Muscle layer of colon (tissue), 2 donors: ENCODE measurements at regions not wholly inside any gene's neighbourhood (a gene's known extent, or its start where the extent isn't known, plus 50 kb on each side); places are given as distances from the start of the nearest gene placed in this dataset.
"Not testable (repeated sequence)": the region's sequence is repeated elsewhere in the genome, so short reads cannot be mapped to it uniquely, and the experiment has no call there.

ENCODE experiments used
- H3K27ac ChIP-seq: one replicate; pipeline ENCODE4 v1.7.0; 2013; ENCODE audit warnings: low read depth, mild to moderate bottlenecking, low read length, moderate library complexity
- H3K27me3 ChIP-seq, 2 donors: one replicate each; pipeline ENCODE4 v1.7.0; 2013; ENCODE audit warnings: low read length in 2 of 2, mild to moderate bottlenecking in 2 of 2; ENCODE audit not compliant: insufficient read depth in 2 of 2, control insufficient read depth in 1 of 2
- H3K36me3 ChIP-seq: one replicate; pipeline ENCODE4 v1.7.0; 2013; ENCODE audit warnings: mild to moderate bottlenecking, low read length; ENCODE audit not compliant: insufficient read depth
- H3K4me1 ChIP-seq: one replicate; pipeline ENCODE4 v1.7.0; 2013; ENCODE audit warnings: mild to moderate bottlenecking, low read length; ENCODE audit not compliant: insufficient read depth
- H3K4me3 ChIP-seq, 2 donors: one replicate each; pipeline ENCODE4 v1.7.0; 2013; ENCODE audit warnings: low read length in 2 of 2, low read depth in 1 of 2, mild to moderate bottlenecking in 1 of 2, moderate library complexity in 1 of 2
- H3K9ac ChIP-seq: one replicate; pipeline ENCODE4 v1.7.0; 2013; ENCODE audit warnings: low read length
- H3K9me3 ChIP-seq: one replicate; pipeline ENCODE4 v1.7.0; 2013; ENCODE audit warnings: mild to moderate bottlenecking, low read length
- donor health status: abdominal sarcoma.
- donor health status: Adenocarcinoma of cecum.

- no peak overlapping the region for H3K27ac ChIP-seq
These were observed 210.7 kb downstream of the RASSF9 start for GRCh38 chr12:85625467-85625866.

DNA sequence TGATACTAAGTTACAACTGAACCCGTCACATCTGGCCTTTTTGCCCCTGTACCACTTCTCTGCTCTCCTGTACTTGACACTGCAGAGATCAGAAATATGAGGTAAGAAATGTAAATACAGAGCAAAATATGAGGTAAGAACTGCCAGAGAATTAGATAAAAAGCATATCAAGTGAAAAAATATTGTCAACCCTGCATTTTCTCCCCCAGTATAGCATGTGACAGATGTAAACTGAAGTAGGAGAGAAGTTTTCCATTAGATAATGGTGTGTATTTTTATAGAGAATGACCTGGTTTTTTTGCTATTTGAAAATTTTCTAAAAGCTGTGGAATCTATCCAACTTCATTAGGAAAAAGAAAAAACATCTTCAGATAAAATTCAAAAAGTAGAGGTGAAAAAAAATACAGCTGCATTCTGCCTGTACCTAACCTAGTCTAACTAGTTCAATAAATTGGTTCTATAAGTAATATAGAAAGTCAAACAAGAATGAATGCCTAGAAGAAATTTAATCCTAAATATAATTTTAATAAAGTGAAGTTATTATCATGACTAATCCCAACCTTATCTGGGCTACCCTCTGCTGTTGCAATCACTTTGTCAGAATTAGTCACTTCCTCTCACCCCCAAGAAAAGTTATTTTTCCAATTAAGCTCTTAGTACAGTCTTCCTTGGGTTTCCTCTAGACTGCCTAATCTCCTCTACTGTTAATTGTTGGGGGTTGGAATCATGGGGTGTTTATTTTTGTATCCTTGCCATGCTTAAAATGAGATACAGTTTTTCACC lies 210.0 kb downstream of the RASSF9 start:
- H3K9ac ChIP-seq, result no peak overlapping the region
- H3K36me3 ChIP-seq, result no peaks in the 10 kb centered on the region
- H3K9me3 ChIP-seq, result no peaks in the 10 kb centered on the region
- H3K27ac ChIP-seq, result no peak overlapping the region
- H3K27me3 ChIP-seq, result no peaks in the 10 kb centered on the region
- no peak overlapping the region for H3K4me3 ChIP-seq
- H3K4me1 ChIP-seq, result no peaks in the 10 kb centered on the region

More at GRCh38 chr12:85625467-85625866, 210.7 kb downstream of the RASSF9 start:
- no peaks in the 10 kb centered on the region for H3K9me3 ChIP-seq
- no peak overlapping the region for H3K4me3 ChIP-seq
- no peaks in the 10 kb centered on the region for H3K36me3 ChIP-seq
- H3K9ac ChIP-seq, result no peak overlapping the region
- H3K27me3 ChIP-seq, result no peaks in the 10 kb centered on the region
- H3K4me1 ChIP-seq, result no peaks in the 10 kb centered on the region

DNA sequence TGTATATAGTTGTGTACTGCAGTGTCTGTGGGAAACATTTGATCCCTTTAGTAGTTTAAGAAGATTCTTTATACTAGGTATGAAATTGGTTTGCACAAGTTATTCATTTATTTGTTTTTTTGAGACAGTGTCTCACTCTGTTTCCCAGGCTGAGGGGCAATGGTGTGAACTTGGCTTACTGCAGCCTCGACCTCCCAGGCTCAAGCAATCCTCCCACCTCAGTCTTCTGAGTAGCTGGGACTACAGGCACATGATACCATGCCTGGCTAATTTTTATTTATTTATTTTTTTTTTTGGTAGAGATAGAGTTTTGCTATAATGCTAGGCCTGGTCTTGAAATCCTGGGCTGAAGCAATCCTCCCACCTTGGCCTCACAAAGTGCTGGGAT lies 209.4 kb downstream of the RASSF9 start:
- Histone ChIP-seq H3K4me3 (no peak overlapping the region), H3K36me3 (no peaks in the 10 kb centered on the region), H3K27ac (no peak overlapping the region), H3K9ac (no peak overlapping the region), H3K27me3 (no peaks in the 10 kb centered on the region), H3K4me1 (no peaks in the 10 kb centered on the region), H3K9me3 (no peaks in the 10 kb centered on the region)

- Histone ChIP-seq H3K9ac (no peak overlapping the region), H3K9me3 (no peaks in the 10 kb centered on the region), H3K27me3 (no peaks in the 10 kb centered on the region), H3K36me3 (no peaks in the 10 kb centered on the region), H3K4me3 (no peak overlapping the region), H3K4me1 (no peaks in the 10 kb centered on the region), H3K27ac (no peak overlapping the region)
These were observed 208.6 kb downstream of the RASSF9 start for GRCh38 chr12:85627584-85627983.

DNA sequence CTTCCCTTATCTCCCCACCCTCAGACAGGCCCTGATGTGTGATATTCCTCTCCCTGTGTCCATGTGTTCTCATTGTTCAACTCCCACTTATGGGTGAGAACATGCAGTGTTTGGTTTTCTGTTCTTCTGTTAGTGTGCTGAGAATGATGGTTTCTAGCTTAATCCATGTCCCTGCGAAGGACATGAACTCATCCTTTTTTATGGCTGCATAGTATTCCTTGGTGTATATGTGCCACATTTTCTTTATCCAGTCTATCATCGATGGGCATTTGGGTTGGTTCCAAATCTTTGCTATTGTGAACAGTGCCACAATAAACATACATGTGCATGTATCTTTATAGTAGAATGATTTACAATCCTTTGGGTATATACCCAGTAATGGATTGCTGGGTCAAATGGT lies 207.6 kb downstream of the RASSF9 start:
- not testable (repeated sequence) for H3K27ac ChIP-seq, H3K36me3 ChIP-seq, H3K9ac ChIP-seq, H3K4me3 ChIP-seq, H3K9me3 ChIP-seq, H3K4me1 ChIP-seq, H3K27me3 ChIP-seq

DNA sequence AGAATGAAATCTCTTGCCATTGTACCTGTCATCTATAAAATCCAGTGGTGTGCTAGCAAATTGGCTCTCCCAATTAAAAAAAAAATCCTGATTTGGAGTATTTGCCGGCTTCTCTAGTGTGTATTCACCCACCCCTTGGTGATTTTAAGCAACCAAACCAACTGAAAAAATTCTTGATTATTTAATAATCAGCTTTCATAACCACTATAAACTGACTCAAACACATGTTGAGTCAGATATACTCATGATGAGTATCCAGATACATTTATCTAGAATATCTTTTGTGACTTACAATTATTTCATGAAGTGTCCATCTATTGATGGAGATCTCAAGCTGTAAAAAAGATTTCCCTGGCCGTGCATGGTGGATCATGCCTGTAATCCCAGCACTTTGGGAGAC lies 205.4 kb downstream of the RASSF9 start:
- H3K9me3 ChIP-seq, result no peaks in the 10 kb centered on the region
- no peak overlapping the region for H3K4me3 ChIP-seq
- no peak overlapping the region for H3K27ac ChIP-seq
- no peak overlapping the region for H3K9ac ChIP-seq
- no peaks in the 10 kb centered on the region for H3K4me1 ChIP-seq
- H3K36me3 ChIP-seq, result no peaks in the 10 kb centered on the region
- no peaks in the 10 kb centered on the region for H3K27me3 ChIP-seq

- Histone ChIP-seq H3K27ac (no peak overlapping the region), H3K36me3 (no peaks in the 10 kb centered on the region), H3K4me1 (no peaks in the 10 kb centered on the region), H3K27me3 (no peaks in the 10 kb centered on the region), H3K4me3 (no peak overlapping the region), H3K9ac (no peak overlapping the region), H3K9me3 (no peaks in the 10 kb centered on the region)
These were observed 203.8 kb downstream of the RASSF9 start for GRCh38 chr12:85632390-85632789.

- no peak overlapping the region for H3K9ac ChIP-seq
- H3K27ac ChIP-seq, result no peak overlapping the region
- no peaks in the 10 kb centered on the region for H3K9me3 ChIP-seq
- no peaks in the 10 kb centered on the region for H3K4me1 ChIP-seq
- no peaks in the 10 kb centered on the region for H3K36me3 ChIP-seq
- H3K27me3 ChIP-seq, result no peaks in the 10 kb centered on the region
- H3K4me3 ChIP-seq, result no peak overlapping the region
These were observed 202.7 kb downstream of the RASSF9 start for GRCh38 chr12:85633491-85633890.

DNA sequence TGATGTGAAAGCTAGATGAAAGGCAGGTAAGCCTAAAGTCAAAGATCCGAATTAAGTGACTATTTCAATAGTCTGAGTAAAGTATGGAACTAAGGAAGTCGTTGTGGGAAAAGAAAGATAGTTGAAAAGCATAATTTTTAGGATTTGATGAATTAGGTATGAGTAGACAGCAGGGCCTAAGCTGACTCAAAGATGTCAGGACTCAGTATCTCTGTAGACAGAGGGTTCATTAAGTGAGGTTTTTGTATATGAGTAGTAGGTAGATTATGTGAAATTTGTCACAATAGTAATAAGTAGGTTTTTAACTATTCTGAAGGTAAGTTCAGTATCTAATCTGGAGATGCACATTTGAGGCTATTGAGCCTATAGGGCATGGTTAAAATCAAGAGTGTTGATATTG lies 196.4 kb downstream of the RASSF9 start:
- no peaks in the 10 kb centered on the region for H3K36me3 ChIP-seq
- no peaks in the 10 kb centered on the region for H3K9me3 ChIP-seq
- H3K9ac ChIP-seq, result no peak overlapping the region
- H3K27ac ChIP-seq, result no peak overlapping the region
- H3K4me3 ChIP-seq, result no peak overlapping the region
- H3K4me1 ChIP-seq, result no peaks in the 10 kb centered on the region
- H3K27me3 ChIP-seq, result no peaks in the 10 kb centered on the region

DNA sequence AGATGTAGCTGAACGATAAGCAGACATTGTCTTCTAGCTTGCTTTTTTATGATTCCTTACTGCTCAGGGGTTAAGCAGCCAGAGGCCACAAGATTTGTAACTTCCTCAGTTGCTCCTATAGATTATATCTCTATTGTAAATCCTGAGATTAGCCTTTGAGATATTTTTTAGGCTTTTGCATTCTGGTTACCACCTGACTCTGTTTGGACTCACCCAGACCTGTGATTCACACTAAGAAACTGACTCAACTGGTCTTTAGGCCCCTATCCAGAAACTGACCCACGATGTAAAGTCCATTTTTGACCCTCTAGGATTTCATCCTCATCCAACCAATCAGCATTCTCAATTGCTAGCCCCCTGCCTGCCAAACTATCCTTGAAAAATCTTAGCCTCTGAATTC lies 194.4 kb downstream of the RASSF9 start:
- Histone ChIP-seq H3K9me3 (no peaks in the 10 kb centered on the region), H3K9ac (no peak overlapping the region), H3K36me3 (no peaks in the 10 kb centered on the region), H3K4me1 (no peaks in the 10 kb centered on the region), H3K27me3 (no peaks in the 10 kb centered on the region), H3K27ac (no peak overlapping the region), H3K4me3 (no peak overlapping the region)

DNA sequence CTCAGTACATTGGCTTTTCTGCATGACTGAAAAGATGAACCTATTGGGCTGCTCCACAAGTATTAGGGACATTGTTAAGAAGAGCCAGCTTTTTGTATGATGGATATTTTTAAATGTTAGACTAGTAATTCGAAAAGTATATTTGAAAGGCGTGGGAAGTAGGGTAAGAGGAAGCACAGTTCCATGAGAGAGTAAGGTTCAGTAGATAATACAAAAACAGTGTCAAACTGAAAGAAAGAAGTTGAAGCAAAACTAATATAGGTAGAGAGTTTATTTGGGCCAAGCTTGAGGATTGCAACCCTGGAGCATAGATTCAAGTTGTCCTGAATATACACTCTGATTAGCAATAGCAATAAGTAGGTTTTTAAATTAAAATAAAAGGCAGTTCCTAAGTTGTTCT lies 193.9 kb downstream of the RASSF9 start:
- H3K27ac ChIP-seq, result no peak overlapping the region
- H3K27me3 ChIP-seq, result no peaks in the 10 kb centered on the region
- H3K9ac ChIP-seq, result no peak overlapping the region
- H3K36me3 ChIP-seq, result no peaks in the 10 kb centered on the region
- no peaks in the 10 kb centered on the region for H3K9me3 ChIP-seq
- H3K4me3 ChIP-seq, result no peak overlapping the region
- H3K4me1 ChIP-seq, result no peaks in the 10 kb centered on the region

DNA sequence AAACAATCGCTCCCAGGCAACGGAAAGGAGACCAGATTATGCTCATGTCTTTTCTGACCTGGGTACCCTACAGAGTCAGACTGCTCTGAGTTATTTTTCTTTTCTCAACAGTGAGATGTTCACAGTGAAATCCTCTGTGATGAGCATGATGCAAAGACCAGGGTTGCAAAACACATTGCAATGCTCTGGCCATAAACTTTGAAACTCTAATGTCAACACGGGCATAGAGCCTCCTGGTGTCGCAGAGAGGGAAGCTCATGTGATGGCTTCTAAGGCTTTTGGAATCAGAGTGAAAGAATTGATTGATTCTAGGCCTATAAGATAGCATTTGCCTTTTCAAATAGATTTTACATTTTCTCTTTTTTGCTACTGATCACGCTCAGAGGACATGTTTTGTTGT lies 193.4 kb downstream of the RASSF9 start:
- Histone ChIP-seq H3K4me1 (no peaks in the 10 kb centered on the region), H3K36me3 (no peaks in the 10 kb centered on the region), H3K9ac (no peak overlapping the region), H3K4me3 (no peak overlapping the region), H3K27me3 (no peaks in the 10 kb centered on the region), H3K27ac (no peak overlapping the region), H3K9me3 (no peaks in the 10 kb centered on the region)
